ENCODE measurements at regions not wholly inside any gene's neighbourhood (a gene's known extent, or its start where the extent isn't known, plus 50 kb on each side); places are given as distances from the start of the nearest gene placed in this dataset.
"Not testable (repeated sequence)": the region's sequence is repeated elsewhere in the genome, so short reads cannot be mapped to it uniquely, and the experiment has no call there.

DNA sequence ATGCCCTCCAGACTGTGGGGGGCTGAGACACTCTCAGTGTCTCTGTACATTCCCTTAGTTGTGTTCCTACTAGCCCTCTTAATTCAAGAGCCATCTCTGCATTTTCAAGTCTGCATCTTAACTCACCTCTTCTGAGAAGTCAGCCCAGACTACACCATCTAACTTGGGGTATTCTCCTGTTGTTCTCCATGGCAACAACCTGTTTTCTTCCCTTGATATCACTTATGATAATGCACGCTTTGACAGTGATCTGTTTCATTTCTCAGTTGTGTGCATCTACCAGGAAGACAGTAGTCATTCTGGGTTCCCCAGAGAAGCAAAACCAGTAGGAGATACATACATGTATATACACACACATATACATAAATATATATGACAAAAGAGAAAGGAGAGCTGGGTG lies 707.3 kb upstream of the IGFBP3 start:
- DNase-seq (ENCODE audit: low read depth in 2 of 2) = no peak

DNA sequence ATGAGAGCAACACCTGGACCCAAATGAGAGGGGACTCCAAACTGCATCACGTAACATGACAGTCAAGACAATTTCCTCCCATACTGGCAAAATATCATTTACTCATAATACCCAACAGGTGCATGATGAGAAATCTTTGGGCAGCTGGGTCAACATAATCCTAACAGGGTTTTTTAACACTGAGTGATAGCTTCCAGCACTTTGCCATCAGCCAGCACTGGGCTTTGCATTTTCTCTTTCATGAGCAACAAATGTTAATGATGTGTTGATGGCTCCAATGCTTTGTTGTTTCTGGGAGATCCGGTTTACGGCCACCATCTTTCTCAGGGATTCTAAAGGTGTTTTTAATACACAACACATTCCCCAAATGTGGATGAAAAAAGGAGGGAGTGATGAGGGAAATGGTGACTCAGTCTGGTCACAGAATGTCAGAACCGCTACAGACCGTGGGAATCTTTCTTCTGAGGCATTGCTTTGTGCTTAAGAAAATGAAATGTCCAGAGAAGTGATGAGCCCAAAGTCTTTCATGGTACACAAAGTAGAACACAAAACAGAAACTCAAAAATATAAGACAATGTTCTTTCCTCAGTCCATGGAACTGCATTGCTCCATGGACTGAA lies 705.7 kb upstream of the IGFBP3 start:
- no peak for DNase-seq (ENCODE audit: low read depth in 2 of 2)

DNA sequence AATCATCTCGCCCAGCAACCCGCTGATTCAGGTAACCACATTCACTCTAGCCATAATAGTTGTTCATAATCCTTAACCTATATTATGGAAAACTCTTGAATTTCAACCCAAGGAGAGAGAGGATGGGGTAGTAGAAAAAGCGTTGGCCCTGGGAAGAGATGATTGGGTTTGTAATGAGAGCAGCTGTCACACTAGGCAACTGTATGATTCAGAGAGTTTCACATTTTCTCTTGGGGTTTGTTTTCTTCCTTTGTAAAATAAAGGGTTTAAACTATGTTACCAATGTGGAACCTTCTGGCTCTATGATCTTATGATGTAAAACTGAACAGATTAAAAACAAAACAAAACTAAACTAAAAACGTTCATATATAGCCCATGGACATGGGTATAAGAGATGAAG lies 705.2 kb upstream of the IGFBP3 start:
- DNase-seq (ENCODE audit: low read depth in 2 of 2) = no peak

DNA sequence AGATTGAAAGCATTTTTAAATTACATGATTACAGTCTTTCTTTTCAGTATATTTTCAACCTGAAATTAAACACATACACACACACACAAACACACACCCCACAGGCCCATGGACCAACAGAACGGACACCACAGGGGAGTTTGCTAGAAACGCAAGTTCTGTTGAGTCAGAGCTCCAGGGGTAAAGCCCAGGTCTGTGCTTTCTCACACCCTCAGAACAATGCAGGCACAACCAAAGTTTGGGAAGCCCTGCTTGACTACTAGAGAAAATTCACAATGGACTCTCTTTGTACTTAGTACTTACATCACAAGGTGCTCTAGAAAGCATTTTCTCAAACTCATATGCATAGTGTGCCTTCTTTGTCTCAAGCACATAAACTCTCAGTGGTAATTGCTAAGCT lies 704.0 kb upstream of the IGFBP3 start:
- DNase-seq (ENCODE audit: low read depth in 2 of 2) = no peak

DNA sequence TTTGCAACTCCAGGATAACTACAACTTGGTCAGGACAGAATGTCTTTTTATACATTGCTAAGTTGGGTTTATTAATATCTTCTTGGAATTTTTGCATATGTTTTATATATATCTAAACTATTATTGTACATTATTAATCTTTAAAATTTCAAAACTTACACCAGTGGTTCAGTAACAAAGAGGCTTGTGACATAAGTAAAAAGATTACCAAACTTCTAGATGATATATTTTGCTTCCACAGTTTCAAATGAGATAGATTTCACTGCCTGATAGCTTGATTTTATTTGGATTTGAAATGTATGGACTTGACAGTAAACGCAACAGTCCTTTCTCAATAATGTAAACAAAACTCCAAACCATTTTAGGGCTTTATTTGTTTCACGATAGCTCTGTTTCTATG lies 701.2 kb upstream of the IGFBP3 start:
- no peak for DNase-seq (ENCODE audit: low read depth in 2 of 2)

DNA sequence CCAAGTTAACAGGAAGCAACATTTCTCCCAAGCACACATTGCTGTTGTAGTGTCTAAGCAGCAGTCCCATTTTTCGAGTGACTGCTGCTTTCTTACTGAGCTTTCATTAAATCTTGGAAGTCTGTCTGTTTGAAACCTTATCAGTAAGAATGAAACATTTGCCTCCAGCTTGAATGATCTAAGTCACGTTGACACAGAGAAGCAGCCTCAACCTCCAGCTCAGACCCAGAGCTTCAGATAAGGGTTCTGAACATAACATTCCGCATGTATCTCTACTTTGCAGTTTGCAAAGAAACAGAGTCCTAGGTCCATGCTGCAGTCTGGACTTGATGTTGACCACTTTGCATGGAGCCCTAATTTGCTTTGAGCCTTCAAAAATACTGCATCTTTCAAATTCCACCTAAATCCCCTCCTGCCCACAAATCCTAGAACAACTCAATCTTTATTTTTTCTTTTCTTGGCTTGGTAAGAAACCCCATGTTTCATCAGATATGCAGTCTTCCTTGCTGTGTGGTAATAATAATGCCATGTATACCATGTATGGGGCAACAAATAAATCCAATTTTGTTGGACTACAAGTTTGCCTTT lies 698.7 kb upstream of the IGFBP3 start:
- DNase-seq (ENCODE audit: low read depth in 2 of 2) = no peak

DNA sequence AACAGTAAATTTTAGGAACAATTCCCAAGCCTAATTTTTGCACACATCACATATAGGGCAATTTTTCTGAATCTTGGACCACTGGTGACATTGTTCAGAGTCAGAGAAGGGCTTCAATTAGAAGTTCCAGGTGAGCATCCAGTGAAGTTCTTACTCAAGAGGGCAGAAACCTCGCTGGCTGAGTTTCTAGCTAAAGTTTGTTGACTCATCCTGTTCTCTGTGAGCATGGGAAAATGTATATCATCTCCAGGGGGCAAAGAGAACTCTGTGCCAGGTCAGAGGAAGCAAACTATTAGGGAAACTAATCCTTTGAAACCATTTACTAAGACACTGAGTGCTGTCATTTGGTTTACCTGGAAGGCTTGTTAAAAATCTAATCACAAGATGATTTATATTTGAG lies 695.6 kb upstream of the IGFBP3 start:
- DNase-seq (ENCODE audit: low read depth in 2 of 2) = no peak

DNA sequence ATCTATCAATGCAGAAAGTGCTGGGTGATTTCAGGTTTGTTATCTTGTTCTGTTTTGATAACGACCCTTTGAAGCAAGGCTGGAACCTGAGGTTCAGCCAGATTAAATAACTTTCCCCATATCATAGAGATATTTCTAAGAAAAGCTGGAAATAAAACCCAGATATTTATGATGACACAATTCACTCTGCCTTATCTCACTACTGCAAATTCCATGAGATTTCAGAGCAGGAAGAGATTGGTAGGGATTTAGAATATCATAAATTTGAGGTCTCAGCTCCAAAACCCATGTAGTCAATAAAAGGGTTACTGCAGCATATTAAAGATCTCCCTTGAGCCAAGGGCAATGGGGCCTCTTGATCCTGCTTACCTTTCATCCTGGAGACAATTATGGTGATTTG lies 692.5 kb upstream of the IGFBP3 start:
- DNase-seq (ENCODE audit: low read depth in 2 of 2) = no peak

DNA sequence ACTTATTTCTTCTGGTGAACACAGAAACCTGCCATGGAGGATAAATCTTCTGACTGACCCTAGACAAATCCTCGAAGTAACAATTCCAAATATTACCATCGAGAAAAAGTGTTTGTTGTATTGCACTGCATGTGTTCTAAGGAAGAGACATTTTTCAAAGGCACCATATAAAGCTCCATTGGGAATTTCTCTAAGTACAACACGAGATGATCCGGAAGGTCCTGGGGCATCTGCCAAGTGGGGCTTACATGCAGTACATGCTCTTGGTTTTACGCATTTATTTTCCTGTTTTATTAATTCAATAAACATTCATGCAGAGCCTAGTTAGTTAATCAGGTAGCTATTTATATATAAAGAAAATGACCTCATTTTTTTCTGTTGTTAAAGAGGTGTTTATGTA lies 692.0 kb upstream of the IGFBP3 start:
- DNase-seq (ENCODE audit: low read depth in 2 of 2) = no peak

DNA sequence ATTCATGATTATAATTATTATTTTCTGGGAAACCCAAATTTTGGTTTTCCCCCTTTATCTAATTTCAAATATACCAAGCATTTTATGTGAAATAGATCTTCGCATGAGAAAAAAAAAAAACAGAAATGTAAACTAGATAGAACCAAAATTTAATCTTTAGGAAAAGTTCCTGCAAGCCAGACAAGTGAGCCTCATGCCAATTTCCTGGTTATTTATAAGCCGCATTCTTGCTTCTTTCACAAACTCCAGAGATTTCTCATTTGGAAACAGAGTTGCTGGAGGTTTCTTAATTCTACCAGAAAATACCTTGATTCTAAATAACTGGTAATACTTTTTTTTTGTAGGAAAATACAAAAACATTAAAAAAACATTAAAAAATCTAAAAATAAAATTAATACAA lies 690.4 kb upstream of the IGFBP3 start:
- DNase-seq (ENCODE audit: low read depth in 2 of 2) = no peak

DNA sequence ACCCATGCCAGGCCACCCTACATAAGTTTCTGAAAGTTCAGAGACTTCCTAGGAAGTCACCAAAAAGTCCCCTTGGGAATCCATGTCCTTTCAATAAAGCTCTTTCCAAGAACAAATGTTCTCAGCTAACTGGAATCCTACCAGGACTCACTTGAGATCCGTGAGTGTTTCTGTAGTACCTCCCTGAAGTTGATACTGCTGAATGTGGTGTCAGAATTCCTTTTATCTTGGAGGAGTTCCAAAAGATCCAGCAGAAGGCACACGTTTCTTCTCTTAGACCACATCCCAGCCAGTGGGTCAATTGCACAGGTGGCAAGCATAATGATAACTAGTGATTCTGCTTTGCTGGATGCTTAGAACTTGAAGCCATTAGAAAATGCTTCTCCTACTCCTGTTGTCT lies 689.7 kb upstream of the IGFBP3 start:
- DNase-seq (ENCODE audit: low read depth in 2 of 2) = no peak

DNA sequence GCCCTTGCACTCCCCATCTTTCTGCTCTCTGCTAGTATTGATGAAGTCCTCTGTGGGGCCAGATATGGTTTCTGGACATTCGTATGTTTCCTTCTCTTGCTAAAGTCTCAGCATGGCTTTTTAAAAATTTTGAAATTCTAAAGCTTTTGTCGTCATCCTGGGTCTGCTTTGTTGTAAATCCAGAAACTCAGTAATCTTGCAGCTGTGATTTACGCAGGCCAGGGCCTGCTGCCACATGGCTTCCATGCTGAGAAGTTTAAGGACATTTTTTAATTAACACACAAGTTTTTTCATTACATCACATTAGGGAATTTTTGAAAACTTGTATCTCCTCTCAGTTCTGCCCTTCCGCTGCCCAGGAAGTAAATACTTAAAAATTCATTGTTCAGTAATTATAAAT lies 686.1 kb upstream of the IGFBP3 start:
- DNase-seq (ENCODE audit: low read depth in 2 of 2) = no peak

DNA sequence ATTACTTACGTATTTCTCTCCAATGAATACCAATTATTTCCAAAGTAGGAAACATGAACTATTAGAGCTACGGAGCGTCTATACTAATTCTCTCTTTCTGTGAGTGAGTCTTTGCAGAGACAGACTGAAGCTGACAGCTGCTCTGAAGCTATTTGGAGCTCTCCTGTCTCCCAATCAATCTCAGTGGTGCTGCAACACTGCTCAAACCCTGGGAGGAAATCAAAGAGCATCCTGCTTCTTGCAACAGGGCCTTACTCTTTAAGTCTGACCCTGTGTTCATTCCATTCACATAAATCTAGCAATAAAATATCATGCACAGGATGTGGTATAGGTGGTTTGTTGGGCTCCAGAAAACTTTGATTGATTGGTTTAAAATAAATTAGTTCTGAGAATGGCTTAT lies 685.7 kb upstream of the IGFBP3 start:
- DNase-seq (ENCODE audit: low read depth in 2 of 2) = no peak

DNA sequence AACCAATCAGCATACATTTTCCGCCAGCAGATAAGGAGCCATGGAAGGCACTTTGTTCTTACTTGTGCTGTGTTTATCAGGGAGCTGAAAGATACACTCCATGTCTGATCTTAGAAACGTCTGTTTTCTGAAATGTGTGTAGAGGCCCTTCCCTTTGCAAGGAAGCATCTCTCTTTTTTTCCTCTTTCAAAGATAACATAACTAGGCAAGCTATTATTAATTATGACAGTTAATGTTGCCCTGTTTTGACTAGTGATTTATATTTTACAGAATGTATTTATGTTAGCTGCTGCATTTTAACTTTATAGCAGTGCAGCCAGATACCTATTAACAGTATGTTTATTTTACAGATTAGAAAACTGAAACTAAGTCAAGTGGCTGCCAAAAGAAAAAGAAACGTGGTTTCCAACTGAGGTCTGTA lies 683.2 kb upstream of the IGFBP3 start:
- no peak for DNase-seq (ENCODE audit: low read depth in 2 of 2)

DNA sequence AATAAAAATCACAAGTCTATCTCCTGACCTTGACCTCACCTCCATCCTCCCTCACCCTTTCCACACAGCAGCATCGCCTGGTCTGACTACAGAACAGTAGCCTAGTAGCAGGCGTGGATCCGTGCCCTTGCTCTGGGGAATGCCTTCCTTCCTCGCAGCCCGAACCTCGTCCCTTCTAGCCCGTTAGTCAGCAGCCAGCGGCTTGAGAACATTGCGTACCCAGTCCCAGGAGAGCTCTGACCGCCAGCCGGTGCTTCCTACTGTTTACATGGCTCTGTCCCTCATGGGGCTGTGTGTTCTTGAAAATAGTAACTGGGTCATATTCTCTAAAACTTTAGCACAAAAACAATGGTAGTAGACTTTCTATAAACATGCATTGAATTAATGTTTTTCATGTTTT lies 682.7 kb upstream of the IGFBP3 start:
- no peak for DNase-seq (ENCODE audit: low read depth in 2 of 2)

DNA sequence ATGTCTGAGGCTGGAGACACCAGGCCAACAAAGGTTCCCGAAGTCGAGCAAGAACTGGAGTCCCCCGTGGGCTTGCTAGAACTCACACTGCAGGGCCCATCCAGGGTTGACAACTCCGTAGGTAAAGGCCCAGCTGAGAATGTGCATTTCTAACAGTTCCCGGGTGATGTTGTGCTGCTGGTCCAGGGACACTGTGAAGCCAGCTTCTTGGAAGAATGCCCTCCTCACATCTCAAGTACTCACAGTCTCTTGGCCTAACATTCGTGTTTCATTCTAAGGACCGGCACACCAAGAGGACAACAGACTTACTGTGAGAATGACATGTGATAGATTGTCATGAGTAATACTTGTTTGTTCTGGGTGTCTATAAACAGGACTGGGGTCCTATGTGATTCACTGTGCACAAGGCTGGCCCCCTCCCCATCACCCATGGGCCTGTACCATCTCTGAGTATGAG lies 682.3 kb upstream of the IGFBP3 start:
- DNase-seq (ENCODE audit: low read depth in 2 of 2) = no peak

DNA sequence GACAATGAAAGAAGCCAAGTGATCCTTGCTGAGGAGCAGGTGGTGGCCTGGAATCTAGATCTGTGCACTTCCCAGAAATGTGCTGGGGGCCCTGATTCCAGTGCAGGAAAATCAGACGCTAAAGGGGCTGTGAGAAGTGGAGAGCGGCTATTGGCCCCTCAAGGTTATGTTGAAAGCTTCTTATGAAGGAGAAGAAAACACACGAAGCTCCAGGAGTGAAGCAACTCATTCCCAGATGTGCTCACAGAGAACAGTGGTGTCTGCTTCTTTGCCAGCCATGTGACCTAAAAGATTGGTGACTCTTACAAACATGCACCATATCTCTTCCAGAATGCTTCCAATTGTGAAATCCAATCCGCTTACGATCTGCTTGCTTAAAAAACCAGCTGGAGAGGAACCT lies 679.3 kb upstream of the IGFBP3 start:
- DNase-seq (ENCODE audit: low read depth in 2 of 2) = no peak

DNA sequence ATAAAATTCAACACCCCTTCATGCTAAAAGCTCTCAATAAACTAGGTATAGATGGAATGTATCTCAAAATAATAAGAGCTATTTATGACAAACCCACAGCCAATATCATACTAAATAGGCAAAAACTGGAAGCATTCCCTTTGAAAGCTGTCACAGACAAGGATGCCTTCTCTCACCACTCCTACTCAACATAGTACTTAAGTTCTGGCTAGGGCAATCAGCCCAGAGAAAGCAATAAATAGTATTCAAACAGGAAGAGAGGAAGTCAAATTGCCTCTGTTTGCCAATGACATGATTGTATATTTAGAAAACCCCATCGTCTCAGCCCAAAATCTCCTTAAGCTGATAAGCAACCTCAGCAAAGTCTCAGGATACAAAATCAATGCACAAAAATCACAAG lies 673.8 kb upstream of the IGFBP3 start:
- not testable (repeated sequence) for DNase-seq (ENCODE audit: low read depth in 2 of 2)

DNA sequence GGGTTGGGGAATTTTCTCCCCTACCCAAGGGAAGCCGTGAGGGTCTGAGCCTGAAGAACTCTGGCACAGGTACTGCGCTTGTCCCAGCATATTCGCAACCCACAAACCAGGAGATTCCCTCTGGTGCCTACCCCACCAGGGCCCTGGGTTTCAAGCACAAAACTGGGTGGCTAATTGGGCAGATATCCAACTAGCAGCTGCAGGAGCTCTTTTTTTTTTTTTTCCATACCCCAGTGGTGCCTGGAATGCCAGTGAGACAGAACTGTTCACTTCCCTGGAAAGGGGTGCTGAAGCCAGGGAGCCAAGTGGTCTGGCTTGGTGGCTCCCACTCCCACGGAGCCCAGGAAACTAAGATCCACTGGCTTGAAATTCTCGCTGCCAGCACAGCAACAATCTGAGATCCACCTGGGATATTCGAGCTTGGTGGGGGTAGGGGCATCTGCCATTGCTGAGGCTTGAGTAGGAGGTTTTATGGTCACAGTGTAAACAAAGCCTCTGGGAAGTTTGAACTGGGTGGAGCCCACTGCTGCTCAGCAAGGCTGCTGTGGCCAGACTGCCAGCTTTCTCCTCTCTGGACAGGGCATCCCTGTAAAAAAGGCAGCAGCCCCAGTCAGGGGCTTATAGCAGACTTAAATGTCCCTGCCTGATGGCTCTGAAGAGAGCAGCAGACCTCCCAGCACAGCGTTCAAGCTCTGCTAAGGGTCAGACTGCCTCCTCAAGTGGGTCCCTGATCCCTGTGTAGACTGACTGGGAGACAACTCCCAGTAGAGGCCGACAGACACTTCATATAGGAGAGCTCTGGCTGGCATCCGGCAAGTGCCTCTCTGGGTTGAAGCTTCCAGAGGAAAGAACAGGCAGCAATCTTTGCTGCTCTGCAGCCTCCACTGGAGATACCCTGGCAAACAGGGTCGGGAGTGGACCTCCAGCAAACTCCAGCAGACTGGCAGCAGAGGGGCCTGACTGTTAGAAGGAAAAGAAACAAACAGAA lies 670.1 kb upstream of the IGFBP3 start:
- not testable (repeated sequence) for DNase-seq (ENCODE audit: low read depth in 2 of 2)

DNA sequence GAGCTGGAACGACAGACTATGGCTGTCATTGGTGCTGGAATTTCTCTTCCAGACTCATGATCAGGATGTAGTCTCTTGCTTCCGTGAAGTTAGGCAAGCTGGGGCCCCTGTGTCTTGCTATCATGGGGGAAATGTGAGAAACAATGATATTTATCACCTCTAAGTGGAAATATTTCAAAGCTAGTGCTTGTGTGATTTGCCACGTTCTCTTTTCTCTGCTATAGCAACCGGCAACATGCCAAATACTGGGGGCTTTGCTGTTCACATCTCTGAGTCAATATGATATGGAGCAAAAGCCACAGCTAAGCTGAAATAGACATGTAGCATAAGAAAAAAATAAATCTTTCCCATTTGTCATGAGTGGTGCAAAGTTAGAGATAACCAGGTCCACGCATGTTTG lies 668.2 kb upstream of the IGFBP3 start:
- no peak for DNase-seq (ENCODE audit: low read depth in 2 of 2)

DNA sequence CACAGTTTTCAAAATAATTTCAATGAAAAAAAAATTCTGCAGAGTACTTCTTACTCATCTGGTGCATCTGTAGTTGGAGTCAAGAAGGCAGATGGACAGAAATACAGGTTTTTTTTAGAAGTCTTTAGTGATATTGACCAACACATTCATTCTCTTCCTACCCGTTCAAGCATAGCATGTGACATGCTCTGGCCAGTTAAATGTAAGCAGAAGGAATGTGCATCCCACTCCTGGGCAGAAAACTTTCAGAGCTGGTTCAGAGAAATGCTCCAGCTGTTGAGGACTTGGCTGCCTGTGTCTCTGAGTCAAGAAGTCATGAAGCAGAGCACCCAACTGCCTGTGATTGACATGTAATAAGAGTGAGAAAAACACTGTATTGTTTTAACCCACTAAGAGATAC lies 665.3 kb upstream of the IGFBP3 start:
- no peak for DNase-seq (ENCODE audit: low read depth in 2 of 2)

DNA sequence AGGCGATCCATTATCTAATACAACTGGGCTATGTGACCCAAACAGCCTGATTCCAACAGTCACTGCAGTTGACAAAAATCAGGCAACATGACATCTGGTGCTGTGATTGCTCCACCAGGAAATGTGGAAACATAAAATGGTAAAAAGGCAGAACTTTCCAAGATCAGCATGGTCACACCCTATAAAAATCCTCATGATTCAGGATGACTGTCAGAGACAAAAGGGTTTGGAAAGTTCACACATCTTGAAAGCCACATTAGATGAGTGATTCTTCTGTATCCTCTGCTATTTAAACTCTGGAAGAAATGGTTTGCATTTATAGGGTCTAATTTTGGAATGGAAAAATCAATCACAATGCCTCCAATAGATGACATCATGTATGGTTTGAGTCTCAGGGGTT lies 662.6 kb upstream of the IGFBP3 start:
- DNase-seq (ENCODE audit: low read depth in 2 of 2) = peak in 1 of 2 experiments; percentile 42

DNA sequence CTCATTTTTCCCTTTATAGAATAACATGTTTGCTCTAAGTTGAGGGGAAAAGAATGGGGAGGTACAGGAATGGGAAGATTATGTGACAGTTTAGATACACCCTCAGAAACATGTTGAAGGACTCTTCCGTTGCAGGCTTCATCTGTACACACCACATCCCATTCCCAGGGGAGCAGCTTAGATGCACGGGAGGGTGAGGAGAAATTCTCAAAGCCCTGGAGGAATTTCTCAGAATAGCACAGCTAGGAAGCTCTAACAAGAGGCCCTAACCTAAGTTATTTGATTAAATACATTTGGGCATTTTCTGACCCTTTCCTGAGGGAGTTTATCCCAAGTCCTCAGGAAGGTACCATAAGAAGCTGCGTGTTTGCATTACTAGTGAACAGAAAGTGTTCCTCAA lies 660.2 kb upstream of the IGFBP3 start:
- DNase-seq (ENCODE audit: low read depth in 2 of 2) = no peak
